Activated CD8-positive, alpha-beta memory T cell treated with anti-CD3 and anti-CD28 coated beads, Interleukin-2, amount 10 ng/mL, durations not matched to agents 7 days and 5 days (primary cell): ENCODE measurements at regions not wholly inside any gene's neighbourhood (a gene's known extent, or its start where the extent isn't known, plus 50 kb on each side); places are given as distances from the start of the nearest gene placed in this dataset.
A peak's percentile ranks its signal among the peaks of the same experiment; 100 is the strongest.

ENCODE experiments used
- ATAC-seq: fragments of 150-1000 bp; cut with Tn5 transposase; one replicate; pipeline ENCODE4 v1.10.0; 2021; ENCODE audit warnings: moderate library complexity
- CTCF ChIA-PET: fragments of 350-600 bp; sonication (Branson Sonifier 250); formaldehyde crosslinking; loops from one replicate; lab custom pipeline; 2021; ENCODE audit warnings: antibody characterized with exemption; lab: Charles Lee
- DNase-seq: peaks from one replicate; pipeline ENCODE4 v3.0.0-alpha.2; 2020
- H3K27ac Mint-ChIP-seq: one replicate; pipeline ENCODE4 v1.8.0; 2021; ENCODE audit warnings: mild to moderate bottlenecking, mixed read lengths
- H3K27me3 Mint-ChIP-seq: one replicate; pipeline ENCODE4 v1.8.0; 2021; ENCODE audit warnings: mixed read lengths
- H3K36me3 Mint-ChIP-seq: one replicate; pipeline ENCODE4 v1.8.0; 2021; ENCODE audit warnings: mild to moderate bottlenecking, mixed read lengths
- H3K4me1 Mint-ChIP-seq: one replicate; pipeline ENCODE4 v1.8.0; 2021; ENCODE audit warnings: mixed read lengths
- H3K4me3 Mint-ChIP-seq: one replicate; pipeline ENCODE4 v1.8.0; 2021; ENCODE audit warnings: mild to moderate bottlenecking, moderate library complexity, mixed read lengths
- H3K9me3 Mint-ChIP-seq: one replicate; pipeline ENCODE4 v1.8.0; 2022; ENCODE audit warnings: low read depth, mixed read lengths

GRCh38 chr10:78574547-78574946 lies 494.2 kb upstream of the ZMIZ1 start:
- no peaks in the 10 kb centered on the region for H3K9me3 Mint-ChIP-seq
- DNase-seq (no peak), ATAC-seq (no peak)
- H3K4me1 Mint-ChIP-seq: peaks cover 10% of the 10 kb centered on the region
- no peak overlapping the region for H3K4me3 Mint-ChIP-seq
- CTCF ChIA-PET: no interaction called here
- no peaks in the 10 kb centered on the region for H3K36me3 Mint-ChIP-seq
- no peak overlapping the region for H3K27ac Mint-ChIP-seq
- no peaks in the 10 kb centered on the region for H3K27me3 Mint-ChIP-seq

GRCh38 chr10:78575400-78575799 lies 493.4 kb upstream of the ZMIZ1 start:
- Mint-ChIP-seq H3K27me3 (no peaks in the 10 kb centered on the region), H3K4me1 (peaks cover 10% of the 10 kb centered on the region), H3K27ac (no peak overlapping the region), H3K9me3 (no peaks in the 10 kb centered on the region), H3K4me3 (no peak overlapping the region), H3K36me3 (no peaks in the 10 kb centered on the region)
- ATAC-seq (no peak), DNase-seq (no peak)
- CTCF ChIA-PET: no interaction called here

GRCh38 chr10:78576276-78576675 lies 492.5 kb upstream of the ZMIZ1 start:
- ATAC-seq (no peak), DNase-seq (no peak)
- H3K4me1 Mint-ChIP-seq: peaks cover 10% of the 10 kb centered on the region
- no peak overlapping the region for H3K4me3 Mint-ChIP-seq
- peaks cover under 1% of the 10 kb centered on the region for H3K27me3 Mint-ChIP-seq
- H3K27ac Mint-ChIP-seq: no peak overlapping the region
- no peaks in the 10 kb centered on the region for H3K9me3 Mint-ChIP-seq
- CTCF ChIA-PET: no interaction called here
- no peaks in the 10 kb centered on the region for H3K36me3 Mint-ChIP-seq

GRCh38 chr10:78577712-78578111 lies 491.1 kb upstream of the ZMIZ1 start:
- no peak for DNase-seq
- Mint-ChIP-seq H3K27ac (no peak overlapping the region), H3K36me3 (no peaks in the 10 kb centered on the region), H3K27me3 (peaks cover 8% of the 10 kb centered on the region), H3K4me1 (peaks cover 10% of the 10 kb centered on the region), H3K9me3 (no peaks in the 10 kb centered on the region), H3K4me3 (no peak overlapping the region)
- CTCF ChIA-PET: no interaction called here
- no peak for ATAC-seq

GRCh38 chr10:78578929-78579328 lies 489.8 kb upstream of the ZMIZ1 start:
- H3K4me3 Mint-ChIP-seq: no peak overlapping the region
- CTCF ChIA-PET: no interaction called here
- peaks cover 10% of the 10 kb centered on the region for H3K4me1 Mint-ChIP-seq
- no peaks in the 10 kb centered on the region for H3K36me3 Mint-ChIP-seq
- DNase-seq: peak; percentile 59
- ATAC-seq: peak; percentile 70
- no peaks in the 10 kb centered on the region for H3K9me3 Mint-ChIP-seq
- peaks cover 8% of the 10 kb centered on the region for H3K27me3 Mint-ChIP-seq
- peak overlapping the region; percentile 10 for H3K27ac Mint-ChIP-seq

GRCh38 chr10:78579576-78579975 lies 489.2 kb upstream of the ZMIZ1 start:
- Mint-ChIP-seq H3K4me1 (peaks cover 10% of the 10 kb centered on the region), H3K27me3 (peaks cover 8% of the 10 kb centered on the region), H3K36me3 (no peaks in the 10 kb centered on the region), H3K4me3 (no peak overlapping the region), H3K27ac (no peak overlapping the region), H3K9me3 (no peaks in the 10 kb centered on the region)
- CTCF ChIA-PET: no interaction called here
- DNase-seq (no peak), ATAC-seq (no peak)

GRCh38 chr10:78579995-78580394 lies 488.8 kb upstream of the ZMIZ1 start:
- DNase-seq (no peak), ATAC-seq (no peak)
- Mint-ChIP-seq H3K4me3 (no peak overlapping the region), H3K27ac (no peak overlapping the region), H3K9me3 (no peaks in the 10 kb centered on the region), H3K27me3 (peaks cover 8% of the 10 kb centered on the region), H3K4me1 (peaks cover 10% of the 10 kb centered on the region), H3K36me3 (no peaks in the 10 kb centered on the region)
- CTCF ChIA-PET: no interaction called here

GRCh38 chr10:78581133-78581694 lies 487.6 kb upstream of the ZMIZ1 start:
- Mint-ChIP-seq H3K4me3 (no peak overlapping the region), H3K27me3 (peaks cover 8% of the 10 kb centered on the region), H3K36me3 (no peaks in the 10 kb centered on the region), H3K4me1 (peaks cover 10% of the 10 kb centered on the region), H3K27ac (no peak overlapping the region), H3K9me3 (no peaks in the 10 kb centered on the region)
- ATAC-seq (no peak), DNase-seq (no peak)
- CTCF ChIA-PET: no interaction called here

- ATAC-seq: no peak
- peaks cover 10% of the 10 kb centered on the region for H3K4me1 Mint-ChIP-seq
- DNase-seq: no peak
- CTCF ChIA-PET: no interaction called here
- no peak overlapping the region for H3K27ac Mint-ChIP-seq
- no peaks in the 10 kb centered on the region for H3K36me3 Mint-ChIP-seq
- H3K4me3 Mint-ChIP-seq: no peak overlapping the region
- peaks cover 11% of the 10 kb centered on the region for H3K27me3 Mint-ChIP-seq
- H3K9me3 Mint-ChIP-seq: no peaks in the 10 kb centered on the region
Observed at GRCh38 chr10:78582540-78582939, 486.2 kb upstream of the ZMIZ1 start.

GRCh38 chr10:78584266-78584665 lies 484.5 kb upstream of the ZMIZ1 start:
- no peak for ATAC-seq
- H3K9me3 Mint-ChIP-seq: no peaks in the 10 kb centered on the region
- peaks cover under 1% of the 10 kb centered on the region for H3K4me1 Mint-ChIP-seq
- H3K27me3 Mint-ChIP-seq: peaks cover 11% of the 10 kb centered on the region
- H3K27ac Mint-ChIP-seq: no peak overlapping the region
- H3K36me3 Mint-ChIP-seq: no peaks in the 10 kb centered on the region
- no peak overlapping the region for H3K4me3 Mint-ChIP-seq
- CTCF ChIA-PET: no interaction called here
- no peak for DNase-seq

- no peak overlapping the region for H3K4me3 Mint-ChIP-seq
- H3K4me1 Mint-ChIP-seq: no peaks in the 10 kb centered on the region
- CTCF ChIA-PET: no interaction called here
- H3K27me3 Mint-ChIP-seq: peaks cover 11% of the 10 kb centered on the region
- DNase-seq: peak; percentile 14
- no peaks in the 10 kb centered on the region for H3K9me3 Mint-ChIP-seq
- no peak overlapping the region for H3K27ac Mint-ChIP-seq
- ATAC-seq: no peak
- H3K36me3 Mint-ChIP-seq: no peaks in the 10 kb centered on the region
Observed at GRCh38 chr10:78584681-78585080, 484.1 kb upstream of the ZMIZ1 start.

- H3K27ac Mint-ChIP-seq: no peak overlapping the region
- no peaks in the 10 kb centered on the region for H3K36me3 Mint-ChIP-seq
- no peak for DNase-seq
- no peak overlapping the region for H3K4me3 Mint-ChIP-seq
- no peak for ATAC-seq
- H3K4me1 Mint-ChIP-seq: no peaks in the 10 kb centered on the region
- H3K9me3 Mint-ChIP-seq: no peaks in the 10 kb centered on the region
- CTCF ChIA-PET: no interaction called here
- H3K27me3 Mint-ChIP-seq: peaks cover 11% of the 10 kb centered on the region
Observed at GRCh38 chr10:78585952-78586351, 482.8 kb upstream of the ZMIZ1 start.

GRCh38 chr10:78588194-78588811 lies 480.5 kb upstream of the ZMIZ1 start:
- no peaks in the 10 kb centered on the region for H3K4me1 Mint-ChIP-seq
- H3K27ac Mint-ChIP-seq: no peak overlapping the region
- H3K36me3 Mint-ChIP-seq: no peaks in the 10 kb centered on the region
- no peak overlapping the region for H3K4me3 Mint-ChIP-seq
- H3K9me3 Mint-ChIP-seq: no peaks in the 10 kb centered on the region
- DNase-seq (peak; percentile 11), ATAC-seq (no peak)
- CTCF ChIA-PET: no interaction called here
- peaks cover 6% of the 10 kb centered on the region for H3K27me3 Mint-ChIP-seq

GRCh38 chr10:78589687-78590086 lies 479.1 kb upstream of the ZMIZ1 start:
- Mint-ChIP-seq H3K27ac (no peak overlapping the region), H3K36me3 (no peaks in the 10 kb centered on the region), H3K4me1 (no peaks in the 10 kb centered on the region), H3K9me3 (no peaks in the 10 kb centered on the region), H3K27me3 (peaks cover 6% of the 10 kb centered on the region), H3K4me3 (no peak overlapping the region)
- ATAC-seq: no peak
- CTCF ChIA-PET: no interaction called here
- DNase-seq: peak; percentile 4
